Mesenchymal stem cell (in vitro differentiated cells and primary cell): ENCODE measurements at regions not wholly inside any gene's neighbourhood (a gene's known extent, or its start where the extent isn't known, plus 50 kb on each side); places are given as distances from the start of the nearest gene placed in this dataset.

Experiments
- DNase-seq: peaks from one replicate; pipeline ENCODE4 v3.0.0-alpha.2; 2013
- H2AFZ ChIP-seq: one replicate; pipeline ENCODE4 v1.6.1; 2013; ENCODE audit warnings: low read depth, mild to moderate bottlenecking, control low read depth, inconsistent platforms, low read length, moderate library complexity
- H2AK5ac ChIP-seq: 2 replicates; pipeline ENCODE4 v1.6.1; 2013; ENCODE audit warnings: low read length, moderate library complexity, mild to moderate bottlenecking, inconsistent platforms; ENCODE audit not compliant: severe bottlenecking
- H2BK120ac ChIP-seq: one replicate; pipeline ENCODE4 v1.6.1; 2013; ENCODE audit warnings: low read depth, mild to moderate bottlenecking, inconsistent platforms, low read length, moderate library complexity
- H2BK12ac ChIP-seq, 2 experiments: one replicate each; pipeline ENCODE4 v1.6.1; 2013; ENCODE audit warnings: inconsistent platforms in 2 of 2, low read length in 2 of 2, mild to moderate bottlenecking in 2 of 2, moderate library complexity in 2 of 2, control low read depth in 1 of 2
- H2BK15ac ChIP-seq: one replicate; pipeline ENCODE4 v1.6.1; 2013; ENCODE audit warnings: mild to moderate bottlenecking, low read depth, inconsistent platforms; ENCODE audit not compliant: poor library complexity, severe bottlenecking
- H2BK5ac ChIP-seq: 2 replicates; pipeline ENCODE4 v1.6.1; 2013; ENCODE audit warnings: low read depth, mild to moderate bottlenecking, low read length, control low read depth, inconsistent platforms; ENCODE audit not compliant: poor library complexity, severe bottlenecking
- H3K14ac ChIP-seq, 2 experiments: one replicate each; pipeline ENCODE4 v1.6.1; 2013; ENCODE audit warnings: inconsistent platforms in 2 of 2, low read length in 2 of 2, control low read depth in 1 of 2, mild to moderate bottlenecking in 1 of 2, moderate library complexity in 1 of 2
- H3K18ac ChIP-seq, 2 experiments: one replicate each; pipeline ENCODE4 v1.6.1; 2013; ENCODE audit warnings: inconsistent platforms in 2 of 2, low read length in 2 of 2, control low read depth in 1 of 2, low read depth in 1 of 2, mild to moderate bottlenecking in 1 of 2
- H3K23ac ChIP-seq, 2 experiments: one replicate each; pipeline ENCODE4 v1.6.1; 2013; ENCODE audit warnings: inconsistent platforms in 2 of 2, low read length in 2 of 2, mild to moderate bottlenecking in 2 of 2, moderate library complexity in 2 of 2, control low read depth in 1 of 2
- H3K27ac ChIP-seq: 2 replicates; pipeline ENCODE4 v1.5.1; 2013; ENCODE audit warnings: mild to moderate bottlenecking, moderate library complexity, low read length, control low read depth, inconsistent platforms; ENCODE audit not compliant: poor library complexity, severe bottlenecking
- H3K27me3 ChIP-seq, 2 experiments: 2 replicates each; pipeline versions ENCODE4 v1.6.1 to v1.7.0; 2013; ENCODE audit warnings: low read length in 2 of 2, mild to moderate bottlenecking in 2 of 2, moderate library complexity in 2 of 2, control low read depth in 1 of 2, inconsistent platforms in 1 of 2; ENCODE audit not compliant: control insufficient read depth in 1 of 2, insufficient read depth in 1 of 2
- H3K36me3 ChIP-seq, 2 experiments: 2 replicates each; pipeline versions ENCODE4 v1.6.1 to v1.7.0; 2013; ENCODE audit warnings: low read length in 2 of 2, control low read depth in 1 of 2, inconsistent platforms in 1 of 2, low read depth in 1 of 2, mild to moderate bottlenecking in 1 of 2; ENCODE audit not compliant: insufficient read depth in 2 of 2, control insufficient read depth in 1 of 2
- H3K4ac ChIP-seq, 2 experiments: one replicate each; pipeline ENCODE4 v1.6.1; 2013; ENCODE audit warnings: inconsistent platforms in 2 of 2, low read length in 2 of 2, mild to moderate bottlenecking in 2 of 2, moderate library complexity in 2 of 2, control low read depth in 1 of 2, low read depth in 1 of 2
- H3K4me1 ChIP-seq: 2 replicates; pipeline ENCODE4 v1.6.1; 2013; ENCODE audit warnings: low read depth, low read length, control low read depth; ENCODE audit not compliant: control insufficient read depth, insufficient read depth
- H3K4me2 ChIP-seq: 2 replicates; pipeline ENCODE4 v1.6.1; 2013; ENCODE audit warnings: low read length, mild to moderate bottlenecking, inconsistent platforms; ENCODE audit not compliant: poor library complexity, severe bottlenecking
- H3K4me3 ChIP-seq, 2 experiments: 2 replicates each; pipeline versions ENCODE4 v1.5.1 to v1.7.0; 2013; ENCODE audit warnings: low read length in 2 of 2, mild to moderate bottlenecking in 2 of 2, control low read depth in 1 of 2, low read depth in 1 of 2; ENCODE audit not compliant: insufficient read depth in 1 of 2
- H3K79me1 ChIP-seq: replicated peaks from 2 replicates; pipeline ENCODE4 v1.6.1; 2013; ENCODE audit warnings: mild to moderate bottlenecking, control low read depth, low read length, inconsistent platforms; ENCODE audit not compliant: poor library complexity, severe bottlenecking
- H3K9ac ChIP-seq: 2 replicates; pipeline ENCODE4 v1.7.0; 2013; ENCODE audit warnings: mild to moderate bottlenecking, low read length, moderate library complexity
- H3K9me3 ChIP-seq: 2 replicates; pipeline ENCODE4 v1.7.0; 2013; ENCODE audit warnings: mild to moderate bottlenecking, low read length; ENCODE audit not compliant: control insufficient read depth
- H4K8ac ChIP-seq: one replicate; pipeline ENCODE4 v1.6.1; 2013; ENCODE audit warnings: inconsistent platforms, mild to moderate bottlenecking, low read length, moderate library complexity
- H4K91ac ChIP-seq: one replicate; pipeline ENCODE4 v1.6.1; 2013; ENCODE audit warnings: mild to moderate bottlenecking, low read length, inconsistent platforms
- WGBS: methylation state at CpG from one replicate; pipeline ENCODE4 v1.1.7; 2013; ENCODE audit warnings: mixed read lengths; 5-methylcytosine and 5-hydroxymethylcytosine counted together

GRCh38 chr17:77371117-77371887 lies 230.5 kb downstream of the SEC14L1 start:
- Histone ChIP-seq H2BK120ac (peak overlapping the region; percentile 97), H3K9me3 (no peaks in the 10 kb centered on the region), H3K23ac (peak overlapping the region in 1 of 2 experiments; percentile 70), H3K27ac (peak overlapping the region; percentile 67), H3K27me3 (no peaks in the 10 kb centered on the region), H2BK15ac (no peak overlapping the region), H3K4me3 (no peak overlapping the region), H3K9ac (peak overlapping the region; percentile 84), H3K36me3 (peaks cover 0 to 9% of the 10 kb centered on the region in 2 experiments), H4K8ac (no peak overlapping the region), H2BK12ac (peak overlapping the region; percentile 43 to 92), H2AFZ (no peak overlapping the region), H2AK5ac (no peak overlapping the region), H3K14ac (peak overlapping the region in 1 of 2 experiments; percentile 18), H3K4me1 (peaks cover 60% of the 10 kb centered on the region), H4K91ac (peak overlapping the region; percentile 35), H3K4me2 (no peak overlapping the region), H3K79me1 (peaks cover 20% of the 10 kb centered on the region), H3K4ac (peak overlapping the region in 1 of 2 experiments; percentile 71), H3K18ac (peak overlapping the region; percentile 1 to 88), H2BK5ac (no peak overlapping the region)
- DNase-seq: peak; percentile 76
- WGBS: 69% methylated on average over 20 of the region's 20 CpGs

- 16% methylated on average over 15 of the region's 16 CpGs for WGBS
- no peaks in the 10 kb centered on the region for H3K27me3 ChIP-seq
- DNase-seq: no peak
- peak overlapping the region; percentile 96 for H4K91ac ChIP-seq
- peak overlapping the region; percentile 5 to 99 for H3K14ac ChIP-seq
- H4K8ac ChIP-seq: peak overlapping the region; percentile 90
- H2BK5ac ChIP-seq: peak overlapping the region; percentile 22
- H2BK12ac ChIP-seq: peak overlapping the region; percentile 79 to 82
- H3K23ac ChIP-seq: peak overlapping the region in 1 of 2 experiments; percentile 90
- peak overlapping the region; percentile 97 for H2BK15ac ChIP-seq
- H3K9me3 ChIP-seq: no peaks in the 10 kb centered on the region
- H2BK120ac ChIP-seq: peak overlapping the region; percentile 97
- peak overlapping the region in 1 of 2 experiments; percentile 82 for H3K4me3 ChIP-seq
- H2AK5ac ChIP-seq: peak overlapping the region; percentile 65
- H3K18ac ChIP-seq: peak overlapping the region; percentile 94 to 97
- H3K27ac ChIP-seq: peak overlapping the region; percentile 67
- peak overlapping the region; percentile 96 for H3K4ac ChIP-seq
- peaks cover 20% of the 10 kb centered on the region for H3K79me1 ChIP-seq
- H2AFZ ChIP-seq: no peak overlapping the region
- peak overlapping the region; percentile 84 for H3K9ac ChIP-seq
- peaks cover 58% of the 10 kb centered on the region for H3K4me1 ChIP-seq
- H3K36me3 ChIP-seq: peaks cover 0 to 15% of the 10 kb centered on the region in 2 experiments
- H3K4me2 ChIP-seq: peak overlapping the region; percentile 89
These were observed 231.2 kb downstream of the SEC14L1 start for GRCh38 chr17:77371888-77372443.

GRCh38 chr17:77372444-77373298 lies 231.9 kb downstream of the SEC14L1 start:
- H3K4ac ChIP-seq: peak overlapping the region; percentile 96
- peak overlapping the region in 1 of 2 experiments; percentile 90 for H3K23ac ChIP-seq
- H3K27ac ChIP-seq: peak overlapping the region; percentile 67
- peak overlapping the region; percentile 79 to 82 for H2BK12ac ChIP-seq
- H2BK5ac ChIP-seq: peak overlapping the region; percentile 8
- H2AK5ac ChIP-seq: peak overlapping the region; percentile 65
- peak overlapping the region; percentile 82 for H3K4me3 ChIP-seq
- H3K9ac ChIP-seq: peak overlapping the region; percentile 84
- peaks cover 17% of the 10 kb centered on the region for H3K79me1 ChIP-seq
- peaks cover 58% of the 10 kb centered on the region for H3K4me1 ChIP-seq
- H2AFZ ChIP-seq: peak overlapping the region; percentile 1
- peak overlapping the region; percentile 97 for H2BK15ac ChIP-seq
- H3K27me3 ChIP-seq: no peaks in the 10 kb centered on the region
- H3K4me2 ChIP-seq: peak overlapping the region; percentile 89
- peak; percentile 85 for DNase-seq
- peak overlapping the region; percentile 5 to 99 for H3K14ac ChIP-seq
- peak overlapping the region; percentile 96 for H4K91ac ChIP-seq
- peak overlapping the region; percentile 94 to 97 for H3K18ac ChIP-seq
- no peaks in the 10 kb centered on the region for H3K9me3 ChIP-seq
- WGBS: under 1% methylated on average over 61 of the region's 64 CpGs
- H2BK120ac ChIP-seq: peak overlapping the region; percentile 97
- peaks cover 0 to 20% of the 10 kb centered on the region in 2 experiments for H3K36me3 ChIP-seq
- H4K8ac ChIP-seq: peak overlapping the region; percentile 90
